ENCODE measurements at regions not wholly inside any gene's neighbourhood (a gene's known extent, or its start where the extent isn't known, plus 50 kb on each side); places are given as distances from the start of the nearest gene placed in this dataset.

DNA sequence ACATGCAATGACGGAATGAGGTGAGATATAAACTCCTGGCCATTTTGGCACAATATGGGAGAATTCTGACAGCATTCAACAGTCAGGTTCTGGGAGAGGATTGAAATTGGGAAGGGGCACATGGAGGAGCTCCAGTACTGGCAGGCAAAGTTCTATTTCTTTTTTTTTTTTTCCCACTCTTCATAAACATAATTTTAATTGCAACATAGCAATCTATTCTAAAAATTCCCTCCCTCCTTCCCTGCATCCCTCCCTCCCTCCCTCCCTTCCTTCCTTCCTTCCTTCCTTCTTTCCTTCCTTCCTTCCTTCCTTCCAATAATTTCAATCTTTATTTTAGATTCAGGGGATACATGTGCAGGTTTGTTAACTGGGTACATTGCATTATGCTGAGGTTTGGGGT is 93.2 kb downstream of the PTCSC3 start:
- no peaks in the 10 kb centered on the region for H3K36me3 Mint-ChIP-seq (ENCODE audit: low read depth)
- H3K27me3 Mint-ChIP-seq (ENCODE audit: low read depth), result peaks cover 13% of the 10 kb centered on the region
- DNase-seq (ENCODE audit: low spot score), result no peak
- TF ChIP-seq, protein P1, sequence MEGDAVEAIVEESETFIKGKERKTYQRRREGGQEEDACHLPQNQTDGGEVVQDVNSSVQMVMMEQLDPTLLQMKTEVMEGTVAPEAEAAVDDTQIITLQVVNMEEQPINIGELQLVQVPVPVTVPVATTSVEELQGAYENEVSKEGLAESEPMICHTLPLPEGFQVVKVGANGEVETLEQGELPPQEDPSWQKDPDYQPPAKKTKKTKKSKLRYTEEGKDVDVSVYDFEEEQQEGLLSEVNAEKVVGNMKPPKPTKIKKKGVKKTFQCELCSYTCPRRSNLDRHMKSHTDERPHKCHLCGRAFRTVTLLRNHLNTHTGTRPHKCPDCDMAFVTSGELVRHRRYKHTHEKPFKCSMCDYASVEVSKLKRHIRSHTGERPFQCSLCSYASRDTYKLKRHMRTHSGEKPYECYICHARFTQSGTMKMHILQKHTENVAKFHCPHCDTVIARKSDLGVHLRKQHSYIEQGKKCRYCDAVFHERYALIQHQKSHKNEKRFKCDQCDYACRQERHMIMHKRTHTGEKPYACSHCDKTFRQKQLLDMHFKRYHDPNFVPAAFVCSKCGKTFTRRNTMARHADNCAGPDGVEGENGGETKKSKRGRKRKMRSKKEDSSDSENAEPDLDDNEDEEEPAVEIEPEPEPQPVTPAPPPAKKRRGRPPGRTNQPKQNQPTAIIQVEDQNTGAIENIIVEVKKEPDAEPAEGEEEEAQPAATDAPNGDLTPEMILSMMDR (IDR thresholded peaks at IDR 0.05), result no peak
- H3K4me3 Mint-ChIP-seq (ENCODE audit: unreplicated experiment), result no peak overlapping the region
- H3K9me3 Mint-ChIP-seq (ENCODE audit: low read depth), result peaks cover 5% of the 10 kb centered on the region
- H3K4me1 Mint-ChIP-seq (ENCODE audit: low read depth), result no peaks in the 10 kb centered on the region
- no peak overlapping the region for H3K27ac Mint-ChIP-seq (ENCODE audit: unreplicated experiment)

DNA sequence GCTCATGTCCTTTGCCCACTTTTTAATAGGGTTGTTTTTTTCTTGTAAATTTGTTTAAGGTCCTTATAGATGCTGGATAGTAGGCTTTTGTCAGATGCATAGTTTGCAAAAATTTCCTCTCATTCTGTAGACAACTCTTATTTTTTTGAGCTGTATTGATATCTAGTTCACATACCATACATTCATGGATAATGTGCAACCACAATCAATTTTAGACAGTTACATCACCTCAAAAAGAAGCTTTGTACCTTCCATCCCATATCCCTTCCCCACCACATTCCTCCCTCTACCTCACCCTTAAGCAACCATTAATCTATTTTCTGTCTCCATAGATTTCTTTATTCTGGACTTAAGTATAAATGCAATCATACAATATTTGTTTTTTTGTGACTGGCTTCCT is 98.4 kb downstream of the PTCSC3 start:
- TF ChIP-seq, protein P1 (IDR thresholded peaks at IDR 0.05), result no peak
- Mint-ChIP-seq H3K27me3 (ENCODE audit: low read depth) (peaks cover 18% of the 10 kb centered on the region), H3K9me3 (ENCODE audit: low read depth) (peaks cover 8% of the 10 kb centered on the region), H3K4me3 (ENCODE audit: unreplicated experiment) (no peak overlapping the region), H3K4me1 (ENCODE audit: low read depth) (no peaks in the 10 kb centered on the region), H3K36me3 (ENCODE audit: low read depth) (no peaks in the 10 kb centered on the region), H3K27ac (ENCODE audit: unreplicated experiment) (no peak overlapping the region)
- DNase-seq (ENCODE audit: low spot score), result no peak

DNA sequence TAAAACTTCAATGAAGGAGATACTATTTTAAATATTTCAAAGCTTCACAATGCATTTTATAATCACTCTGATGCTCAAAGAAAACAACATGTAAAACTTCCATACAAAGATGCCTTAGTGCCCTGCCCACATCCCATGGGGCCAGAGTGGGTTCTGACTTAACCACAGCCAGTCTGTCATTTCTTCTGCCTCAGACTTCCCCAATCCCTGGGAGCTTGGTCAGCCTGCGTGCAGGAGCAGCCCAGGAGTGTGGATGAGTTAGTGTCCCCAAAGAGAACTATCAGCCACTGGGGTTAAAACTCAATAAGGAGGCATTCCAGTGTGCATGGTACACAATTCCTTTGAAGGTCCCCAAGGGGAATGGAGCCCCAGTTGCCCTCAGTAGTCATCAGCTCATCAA is 100.3 kb downstream of the PTCSC3 start:
- H3K9me3 Mint-ChIP-seq (ENCODE audit: low read depth), result peaks cover 8% of the 10 kb centered on the region
- TF ChIP-seq, protein P1 (IDR thresholded peaks at IDR 0.05), result no peak
- no peak overlapping the region for H3K4me3 Mint-ChIP-seq (ENCODE audit: unreplicated experiment)
- no peaks in the 10 kb centered on the region for H3K4me1 Mint-ChIP-seq (ENCODE audit: low read depth)
- DNase-seq (ENCODE audit: low spot score), result no peak
- peaks cover 19% of the 10 kb centered on the region for H3K27me3 Mint-ChIP-seq (ENCODE audit: low read depth)
- no peak overlapping the region for H3K27ac Mint-ChIP-seq (ENCODE audit: unreplicated experiment)
- H3K36me3 Mint-ChIP-seq (ENCODE audit: low read depth), result no peaks in the 10 kb centered on the region

DNA sequence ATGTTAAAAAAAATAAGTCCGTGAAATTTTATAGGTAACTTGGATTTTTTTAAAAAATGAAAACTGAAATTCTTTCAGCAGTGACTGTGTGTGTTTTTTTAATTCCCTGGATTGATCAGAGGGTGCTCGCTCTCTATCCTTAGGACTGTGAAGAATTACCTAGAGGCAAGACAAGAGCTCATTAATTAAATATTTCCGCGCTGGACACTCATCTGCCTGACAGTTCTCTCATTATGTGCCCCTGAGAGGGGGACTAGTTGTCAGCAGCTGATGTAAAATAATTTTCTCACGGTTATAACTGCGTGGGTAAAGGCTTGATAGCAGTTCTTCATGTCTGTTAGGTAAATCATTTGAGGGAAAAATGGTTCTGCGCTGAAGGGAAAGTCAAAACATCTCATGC is 101.3 kb downstream of the PTCSC3 start:
- H3K4me1 Mint-ChIP-seq (ENCODE audit: low read depth), result peaks cover 4% of the 10 kb centered on the region
- H3K27ac Mint-ChIP-seq (ENCODE audit: unreplicated experiment), result no peak overlapping the region
- H3K36me3 Mint-ChIP-seq (ENCODE audit: low read depth), result no peaks in the 10 kb centered on the region
- H3K27me3 Mint-ChIP-seq (ENCODE audit: low read depth), result peaks cover 16% of the 10 kb centered on the region
- no peak for DNase-seq (ENCODE audit: low spot score)
- H3K9me3 Mint-ChIP-seq (ENCODE audit: low read depth), result peaks cover 8% of the 10 kb centered on the region
- no peak overlapping the region for H3K4me3 Mint-ChIP-seq (ENCODE audit: unreplicated experiment)
- TF ChIP-seq, protein P1 (IDR thresholded peaks at IDR 0.05), result no peak

DNA sequence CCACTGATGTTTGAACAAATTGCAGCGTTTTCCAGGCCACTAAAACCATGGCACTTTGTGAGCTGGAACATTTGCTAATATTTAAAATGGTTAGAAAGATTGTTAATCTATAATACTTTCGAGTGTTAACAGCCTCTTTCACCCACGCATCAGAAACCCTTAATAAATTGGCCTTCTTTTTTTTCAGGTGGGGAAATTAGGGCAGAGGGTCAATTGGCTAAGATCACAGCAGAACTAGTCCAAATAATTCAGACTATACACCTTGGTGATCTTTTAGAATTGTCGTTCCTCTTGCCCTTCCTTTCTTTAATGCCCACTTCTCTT is 105.8 kb downstream of the PTCSC3 start:
- TF ChIP-seq, protein P1 (IDR thresholded peaks at IDR 0.05), result no peak
- Mint-ChIP-seq H3K36me3 (ENCODE audit: low read depth) (no peaks in the 10 kb centered on the region), H3K27me3 (ENCODE audit: low read depth) (peaks cover 5% of the 10 kb centered on the region), H3K4me1 (ENCODE audit: low read depth) (peaks cover 21% of the 10 kb centered on the region), H3K4me3 (ENCODE audit: unreplicated experiment) (no peak overlapping the region), H3K27ac (ENCODE audit: unreplicated experiment) (no peak overlapping the region), H3K9me3 (ENCODE audit: low read depth) (no peaks in the 10 kb centered on the region)
- DNase-seq (ENCODE audit: low spot score), result no peak
